ENCODE measurements at regions not wholly inside any gene's neighbourhood (a gene's known extent, or its start where the extent isn't known, plus 50 kb on each side); places are given as distances from the start of the nearest gene placed in this dataset.

DNA sequence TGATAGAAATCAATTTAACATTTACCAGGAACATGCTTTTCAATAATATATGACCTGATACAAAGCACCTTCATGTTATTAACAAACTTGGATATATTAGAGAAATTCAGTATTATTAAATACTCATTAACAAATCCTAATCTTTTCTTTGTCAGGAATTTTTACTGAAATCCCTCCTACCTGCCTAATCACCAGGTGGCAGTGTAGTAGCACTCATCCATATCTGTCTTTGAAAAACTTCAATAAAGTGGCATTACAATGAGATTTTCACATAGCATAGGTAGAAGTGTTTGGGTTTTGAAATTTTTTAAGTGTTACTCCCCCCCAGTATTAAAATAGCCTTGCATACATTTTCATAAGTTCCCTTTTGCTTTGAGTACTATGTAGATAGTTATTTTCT is 1246.6 kb upstream of the LRRN3 start:
- TF ChIP-seq CREB5 (CRISPR knock-in tag; IDR thresholded peaks at IDR 0.05; ENCODE audit: low read depth) (no peak), TSHZ2 (CRISPR knock-in tag; IDR thresholded peaks at IDR 0.05) (no peak), CSRNP3 (CRISPR knock-in tag; IDR thresholded peaks at IDR 0.05) (no peak), ZNF8 (CRISPR knock-in tag; IDR thresholded peaks at IDR 0.05) (no peak), ARNTL (CRISPR knock-in tag; IDR thresholded peaks at IDR 0.05; ENCODE audit: borderline replicate concordance, low read depth) (no peak), SNAI2 (CRISPR knock-in tag; IDR thresholded peaks at IDR 0.05) (no peak), RARB (CRISPR knock-in tag; IDR thresholded peaks at IDR 0.05) (no peak)

Measured in SK-N-SH treated with all-trans-retinoic acid at 6 μM for 48 hours (cell line).